ENCODE measurements at regions not wholly inside any gene's neighbourhood (a gene's known extent, or its start where the extent isn't known, plus 50 kb on each side); places are given as distances from the start of the nearest gene placed in this dataset.
"Not testable (repeated sequence)": the region's sequence is repeated elsewhere in the genome, so short reads cannot be mapped to it uniquely, and the experiment has no call there.

- Mint-ChIP-seq H3K4me3 (no peak overlapping the region), H3K9me3 (peaks cover 4% of the 10 kb centered on the region), H3K27ac (no peak overlapping the region), H3K36me3 (peaks cover 6% of the 10 kb centered on the region), H3K4me1 (ENCODE audit: unreplicated experiment) (no peaks in the 10 kb centered on the region), H3K27me3 (no peaks in the 10 kb centered on the region)
- no peak for TF ChIP-seq CTCF (conservative IDR thresholded peaks at IDR 0.05)
- DNase-seq (ENCODE audit: extremely low spot score, unreplicated experiment), result no peak
Measured at GRCh38 chr2:139544186-139544851, 764.1 kb upstream of the NXPH2 start.

- H3K27me3 Mint-ChIP-seq; H3K9me3 Mint-ChIP-seq; H3K36me3 Mint-ChIP-seq; H3K4me3 Mint-ChIP-seq; H3K4me1 Mint-ChIP-seq (ENCODE audit: unreplicated experiment); H3K27ac Mint-ChIP-seq; DNase-seq (ENCODE audit: extremely low spot score, unreplicated experiment): not testable (repeated sequence)
Measured at GRCh38 chr2:139538332-139539020, 758.3 kb upstream of the NXPH2 start.

- Mint-ChIP-seq H3K27me3 (peaks cover 12% of the 10 kb centered on the region), H3K4me3 (peak overlapping the region; percentile 42), H3K27ac (peak overlapping the region; percentile 33), H3K4me1 (ENCODE audit: unreplicated experiment) (peaks cover 16% of the 10 kb centered on the region), H3K9me3 (no peaks in the 10 kb centered on the region), H3K36me3 (no peaks in the 10 kb centered on the region)
- no peak for TF ChIP-seq CTCF (conservative IDR thresholded peaks at IDR 0.05)
- DNase-seq (ENCODE audit: extremely low spot score, unreplicated experiment), result no peak
Measured at GRCh38 chr2:139529080-139529479, 748.9 kb upstream of the NXPH2 start.

- Mint-ChIP-seq H3K9me3 (no peaks in the 10 kb centered on the region), H3K4me3 (no peak overlapping the region), H3K27ac (no peak overlapping the region), H3K27me3 (peaks cover 16% of the 10 kb centered on the region), H3K36me3 (no peaks in the 10 kb centered on the region), H3K4me1 (ENCODE audit: unreplicated experiment) (peaks cover 16% of the 10 kb centered on the region)
- TF ChIP-seq CTCF (conservative IDR thresholded peaks at IDR 0.05), result no peak
- no peak for DNase-seq (ENCODE audit: extremely low spot score, unreplicated experiment)
Measured at GRCh38 chr2:139526781-139527180, 746.6 kb upstream of the NXPH2 start.

GRCh38 chr2:139518321-139518720 is 738.1 kb upstream of the NXPH2 start:
- Mint-ChIP-seq H3K27me3 (peaks cover 7% of the 10 kb centered on the region), H3K4me3 (no peak overlapping the region), H3K4me1 (ENCODE audit: unreplicated experiment) (peaks cover 5% of the 10 kb centered on the region), H3K9me3 (no peaks in the 10 kb centered on the region), H3K36me3 (no peaks in the 10 kb centered on the region), H3K27ac (no peak overlapping the region)
- DNase-seq (ENCODE audit: extremely low spot score, unreplicated experiment), result no peak
- no peak for TF ChIP-seq CTCF (conservative IDR thresholded peaks at IDR 0.05)

GRCh38 chr2:139514951-139515350 is 734.8 kb upstream of the NXPH2 start:
- H3K27ac Mint-ChIP-seq, result no peak overlapping the region
- H3K4me1 Mint-ChIP-seq (ENCODE audit: unreplicated experiment), result peaks cover 5% of the 10 kb centered on the region
- no peaks in the 10 kb centered on the region for H3K36me3 Mint-ChIP-seq
- peaks cover under 1% of the 10 kb centered on the region for H3K27me3 Mint-ChIP-seq
- H3K9me3 Mint-ChIP-seq, result no peaks in the 10 kb centered on the region
- DNase-seq (ENCODE audit: extremely low spot score, unreplicated experiment), result no peak
- TF ChIP-seq CTCF (conservative IDR thresholded peaks at IDR 0.05), result no peak
- H3K4me3 Mint-ChIP-seq, result no peak overlapping the region

Measured in type B pancreatic cell (in vitro differentiated cells).